Pons (tissue), 1 donor: ENCODE measurements at regions not wholly inside any gene's neighbourhood (a gene's known extent, or its start where the extent isn't known, plus 50 kb on each side); places are given as distances from the start of the nearest gene placed in this dataset.

Source experiments
- DNase-seq: peaks from one replicate; pipeline ENCODE4 v3.0.0-alpha.2; 2016; ENCODE audit warnings: low spot score

DNA sequence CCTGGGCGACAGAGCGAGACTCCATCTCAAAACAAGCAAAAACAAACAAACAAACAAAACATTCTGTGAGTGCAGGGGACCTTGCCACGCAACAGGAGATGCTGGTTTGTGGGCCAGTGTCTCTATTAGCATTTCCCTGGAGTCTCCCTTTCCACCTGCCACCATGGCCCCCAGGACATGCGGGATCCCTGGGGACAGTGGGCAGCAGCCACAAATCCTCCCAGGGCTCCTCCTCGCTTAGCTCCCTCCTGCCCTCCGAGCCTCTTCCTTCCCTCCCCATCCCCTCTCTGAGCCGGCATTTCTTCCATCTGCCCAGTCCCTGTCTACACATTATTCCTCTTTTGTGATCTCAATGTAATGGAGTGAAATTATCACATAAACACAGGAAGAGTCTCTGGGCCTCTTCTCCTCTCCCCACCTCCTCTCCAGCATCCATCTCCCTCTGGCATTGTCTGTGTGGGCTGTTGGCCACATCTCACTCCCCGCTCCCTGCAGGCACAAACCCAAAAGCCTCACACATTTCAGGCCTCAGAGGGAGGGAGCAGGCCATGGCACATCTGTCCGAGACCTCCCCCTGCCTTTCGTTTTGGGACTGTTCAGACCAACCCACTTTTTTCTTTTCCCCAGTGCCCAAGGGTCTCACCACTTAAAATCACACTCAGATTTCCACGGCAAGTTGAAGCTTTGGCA, 144.3 kb downstream of the MIS18A start:
- no peak for DNase-seq

DNA sequence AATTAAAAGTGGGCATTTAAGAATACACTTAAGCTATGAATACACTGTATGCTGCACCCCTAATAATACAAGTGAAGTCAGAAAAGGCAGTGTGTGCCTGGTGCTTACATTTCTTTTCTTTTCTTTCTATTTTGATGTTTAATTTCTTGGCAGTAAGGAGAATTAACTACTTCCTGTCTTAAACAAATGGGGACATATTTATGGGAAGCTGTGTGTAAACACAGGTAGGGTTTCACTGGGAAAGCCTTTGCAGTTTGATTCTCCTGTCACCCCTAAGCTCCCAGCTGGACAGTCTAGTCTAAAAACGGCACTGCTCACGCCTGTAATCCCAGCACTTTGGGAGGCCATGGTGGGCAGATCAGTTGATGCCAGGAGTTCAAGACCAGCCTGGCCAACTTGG, 146.0 kb downstream of the MIS18A start:
- no peak for DNase-seq

DNA sequence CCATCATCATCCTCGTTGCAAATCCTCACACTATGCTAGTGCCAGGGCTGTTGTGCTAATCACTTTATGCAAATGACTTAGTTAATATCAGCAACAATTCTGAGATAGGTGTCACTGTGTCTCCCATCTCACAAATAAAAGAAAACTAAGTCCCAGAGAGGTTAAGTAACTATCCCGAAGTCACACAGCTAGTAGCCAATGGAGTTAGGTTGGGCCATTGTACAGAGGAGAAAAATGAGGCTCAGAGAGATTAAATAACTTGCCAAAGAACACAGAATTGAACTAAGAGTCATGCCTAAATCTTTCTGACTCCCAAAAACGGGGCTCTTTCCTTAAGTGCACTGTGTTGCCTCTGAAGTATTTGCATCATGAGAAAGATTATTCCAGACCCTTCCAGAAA, 146.4 kb downstream of the MIS18A start:
- no peak for DNase-seq

DNA sequence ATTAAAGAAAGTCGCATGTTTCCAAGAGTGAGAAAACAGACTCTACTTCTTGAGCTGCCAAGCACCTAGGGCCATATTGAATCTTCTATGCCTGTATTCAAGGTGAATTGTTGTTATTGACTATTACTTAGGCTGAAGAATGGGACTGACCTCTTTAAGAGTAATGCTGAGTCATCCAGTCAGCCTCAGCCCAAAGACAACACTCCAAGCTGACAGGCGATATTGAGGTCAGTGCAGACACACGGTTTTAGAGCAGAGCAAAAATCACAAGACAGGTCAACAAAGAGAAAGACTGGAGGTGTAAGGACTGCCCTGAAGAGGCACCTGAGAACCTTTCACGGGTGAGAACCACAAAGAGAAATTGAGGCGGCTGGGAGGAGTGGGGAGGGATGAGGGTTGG, 146.9 kb downstream of the MIS18A start:
- no peak for DNase-seq

DNA sequence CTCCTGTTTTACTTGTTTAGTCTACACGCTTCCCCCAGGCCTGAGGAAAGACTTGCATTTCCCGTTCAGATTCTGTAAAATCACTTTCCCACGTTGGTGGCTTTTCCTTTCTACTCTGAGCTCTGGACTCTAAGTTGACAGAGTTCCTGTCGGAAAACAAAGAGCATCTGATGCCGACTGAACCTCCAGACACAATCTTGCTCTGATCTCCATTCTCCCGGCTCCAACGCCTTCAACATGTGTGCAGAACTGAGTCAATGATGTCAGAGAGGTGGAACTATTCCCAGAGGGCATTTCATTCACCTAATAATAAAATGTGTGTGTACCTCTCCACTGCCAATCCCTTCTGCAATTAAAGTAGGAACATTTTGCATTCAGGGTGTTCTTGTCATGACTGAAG, 147.7 kb downstream of the MIS18A start:
- no peak for DNase-seq

DNA sequence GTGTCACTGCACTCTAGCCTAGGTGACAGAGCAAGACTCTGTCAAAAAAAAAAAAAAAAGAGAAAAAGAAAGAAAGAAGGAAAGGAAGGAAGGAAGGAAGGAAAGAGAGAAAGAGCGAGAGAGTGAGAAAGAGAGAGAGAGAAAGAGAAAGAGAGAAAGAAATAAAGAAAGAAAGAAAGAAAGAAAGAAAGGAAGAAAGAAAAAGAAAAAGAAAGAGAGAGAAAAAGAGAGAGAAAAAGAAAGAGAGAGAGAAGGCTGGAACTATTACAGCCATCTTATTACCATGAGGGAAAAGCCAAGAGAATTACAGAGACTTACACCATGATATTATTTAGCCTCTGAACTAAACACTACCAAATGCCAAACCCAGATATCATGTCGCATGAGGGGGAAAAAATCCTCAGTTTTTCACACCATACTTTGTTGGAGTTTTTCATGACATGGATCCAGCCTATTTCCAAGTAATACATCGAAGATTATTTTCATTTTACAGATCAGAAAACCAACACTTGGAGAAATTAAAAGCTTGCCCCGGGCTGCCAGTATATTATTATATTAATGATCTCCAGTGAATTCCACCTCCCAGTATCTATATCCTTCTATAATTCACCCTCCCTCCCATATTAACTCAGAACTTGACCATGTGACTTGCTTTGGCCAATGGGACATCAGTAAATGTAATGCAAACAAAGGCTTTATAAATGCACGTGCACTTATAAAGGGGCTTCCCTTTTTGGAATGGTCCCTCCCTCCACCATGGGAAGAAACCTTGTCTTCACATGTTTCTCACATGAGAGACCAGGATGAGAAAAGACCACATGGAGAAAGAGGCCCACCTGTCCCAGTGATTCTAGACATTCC, 148.6 kb downstream of the MIS18A start:
- no peak for DNase-seq

DNA sequence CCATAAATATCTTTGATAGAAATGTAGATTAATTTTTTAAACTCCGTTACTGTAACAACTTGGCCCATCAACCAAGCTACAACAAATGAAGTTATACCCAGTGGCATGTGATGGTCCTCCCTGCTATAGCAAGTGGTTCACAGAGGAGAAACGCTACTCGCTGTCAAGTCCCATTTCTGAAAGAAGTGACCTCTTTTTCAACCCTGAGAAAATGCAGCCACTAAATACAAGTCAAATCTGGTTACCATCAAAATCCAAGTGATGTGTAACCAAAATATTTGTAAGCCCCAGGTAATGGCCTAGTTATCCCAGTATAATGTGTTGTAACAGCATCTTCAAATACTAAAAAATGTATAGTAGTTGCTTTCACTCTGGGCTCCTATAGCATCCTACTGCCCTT, 151.8 kb downstream of the MIS18A start:
- no peak for DNase-seq

DNA sequence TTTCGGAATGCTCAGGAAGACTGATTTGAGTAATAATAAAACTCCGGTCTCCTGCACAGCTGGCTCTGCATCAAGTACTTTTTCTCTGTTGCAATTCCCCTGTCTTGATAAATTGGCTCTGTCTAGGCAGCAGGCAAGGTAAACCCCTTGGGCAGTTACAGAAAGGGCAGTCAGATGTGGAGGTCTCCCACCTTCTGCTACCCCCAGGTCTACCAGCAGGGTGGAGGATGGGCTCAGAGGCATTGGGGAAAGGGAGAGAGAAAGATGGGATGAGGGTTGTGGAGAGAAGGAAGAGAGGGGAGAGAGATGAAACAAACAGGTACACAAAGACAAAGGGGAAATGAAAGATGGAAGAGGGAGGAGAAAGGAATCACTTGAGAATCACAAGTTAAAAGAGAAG, 156.8 kb downstream of the MIS18A start:
- no peak for DNase-seq

DNA sequence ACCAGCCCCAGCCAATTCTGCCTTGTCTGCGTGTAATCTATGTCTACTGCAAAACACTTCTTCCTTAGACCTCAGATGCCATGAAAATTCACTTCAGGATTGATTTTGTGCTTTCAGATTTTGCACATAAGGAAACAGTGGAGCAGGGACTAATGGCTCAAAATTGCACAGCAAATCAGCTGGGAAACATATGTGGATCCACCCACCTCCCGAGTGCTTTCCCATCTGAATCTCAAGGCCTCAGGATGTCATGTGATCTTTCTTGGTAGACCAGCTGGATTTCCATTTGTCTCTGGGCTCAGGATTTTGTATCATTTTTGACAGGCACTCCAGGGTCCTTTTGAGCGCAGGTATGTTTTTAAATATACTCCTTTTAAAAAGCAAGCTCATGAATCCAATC, 158.6 kb downstream of the MIS18A start:
- no peak for DNase-seq

DNA sequence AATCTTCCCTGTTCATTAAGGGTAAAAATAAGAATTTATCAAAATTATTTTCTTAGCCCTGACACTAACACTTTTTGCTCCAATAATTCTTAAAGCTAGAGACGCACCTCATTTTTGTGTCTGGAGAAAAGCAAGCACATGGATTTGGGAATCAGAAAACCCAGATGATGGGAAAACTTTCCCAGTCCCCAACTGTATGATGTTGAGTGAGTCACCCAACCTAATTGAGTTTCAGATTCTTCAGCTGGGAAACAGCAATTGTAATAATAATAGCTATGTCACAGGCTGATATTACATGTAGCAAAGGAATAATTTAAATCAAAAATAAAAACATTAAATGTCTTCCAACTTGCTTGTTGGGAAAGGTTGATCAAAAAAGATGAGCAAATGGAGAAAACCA, 159.0 kb downstream of the MIS18A start:
- DNase-seq, result no peak

DNA sequence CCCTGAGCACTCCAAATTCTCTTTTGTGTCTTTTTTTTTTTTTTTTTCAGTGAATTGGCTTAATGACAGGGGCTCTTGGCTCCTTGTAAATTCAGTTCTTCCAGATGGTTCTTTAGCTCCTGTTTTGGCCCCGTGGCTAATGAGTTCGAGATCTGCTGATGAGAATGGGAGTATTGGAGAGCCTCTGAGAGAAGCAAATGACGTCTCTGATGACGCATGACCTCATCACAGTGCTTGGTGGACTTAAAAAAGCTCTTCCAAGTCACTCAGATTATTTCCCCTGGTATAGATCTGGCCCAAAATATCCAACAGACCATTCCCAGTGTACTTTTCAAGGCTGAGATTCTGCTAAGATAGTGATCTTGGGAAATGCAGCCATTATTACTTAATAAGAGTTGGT, 159.5 kb downstream of the MIS18A start:
- no peak for DNase-seq

DNA sequence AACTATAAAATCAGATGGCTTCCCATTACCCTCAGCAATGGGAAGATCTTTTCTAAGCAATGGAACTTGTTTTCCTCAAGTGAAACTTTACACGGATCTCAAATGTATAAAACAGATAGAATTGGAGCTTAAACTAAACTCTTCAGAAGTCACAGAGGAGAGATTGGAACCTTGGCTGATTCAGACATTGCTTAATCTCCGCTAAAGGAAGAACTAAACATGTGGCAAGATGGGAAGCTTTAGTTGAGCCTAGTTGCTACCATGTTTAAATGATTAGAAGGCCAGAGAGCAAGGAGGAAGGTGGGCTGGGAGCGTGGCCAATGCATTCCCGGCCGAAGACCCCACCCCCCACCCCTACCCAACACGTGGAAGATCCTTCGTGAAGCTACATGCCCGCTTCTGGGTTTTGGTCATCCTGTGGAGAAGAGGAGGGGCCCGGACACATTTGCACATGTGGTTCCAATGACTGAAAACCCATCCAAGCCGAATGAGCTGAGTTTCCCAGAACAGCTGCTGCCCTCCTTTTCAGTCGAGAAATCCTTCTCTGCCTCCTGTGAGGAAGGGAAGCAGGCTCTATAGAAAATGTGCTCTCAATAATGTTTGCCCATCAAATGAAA, 164.3 kb downstream of the MIS18A start:
- DNase-seq, result no peak

DNA sequence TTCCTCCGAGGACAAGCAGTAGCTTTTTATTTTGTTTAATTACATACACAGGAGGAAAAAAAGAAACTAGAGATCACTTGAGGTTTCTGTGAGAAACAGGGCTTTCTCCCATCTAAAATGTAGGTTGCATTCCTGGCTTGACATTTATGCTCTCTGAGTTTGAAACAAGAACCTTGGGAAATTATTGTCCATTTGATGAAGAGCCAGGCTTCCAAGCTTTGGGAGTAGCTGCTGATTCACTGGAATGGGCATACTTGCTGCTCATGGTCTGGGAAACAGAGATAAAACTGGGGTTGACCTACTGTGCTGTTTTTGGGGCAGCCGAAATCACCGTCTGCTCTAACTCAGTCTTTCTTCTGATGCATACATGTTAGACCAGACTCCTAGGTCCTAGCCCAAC, 165.4 kb downstream of the MIS18A start:
- no peak for DNase-seq

DNA sequence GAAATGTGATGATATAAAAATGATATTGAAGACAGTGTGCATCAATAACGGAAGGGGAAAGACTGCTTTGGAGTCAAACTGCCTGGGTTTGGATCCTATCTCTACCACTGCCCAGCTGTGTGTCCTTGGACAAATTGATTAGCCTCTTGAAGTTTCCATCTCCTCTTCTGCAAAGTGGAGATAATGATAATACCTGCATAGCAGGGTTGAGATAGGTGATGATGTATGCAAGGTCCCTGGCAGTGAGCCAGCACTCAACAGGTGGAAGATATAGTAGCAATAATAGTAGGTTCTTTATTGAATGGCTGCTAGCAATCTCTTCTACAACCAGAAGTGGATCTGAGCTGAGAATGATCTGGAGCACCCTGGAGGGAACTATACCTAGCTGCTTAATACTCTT, 166.7 kb downstream of the MIS18A start:
- no peak for DNase-seq

DNA sequence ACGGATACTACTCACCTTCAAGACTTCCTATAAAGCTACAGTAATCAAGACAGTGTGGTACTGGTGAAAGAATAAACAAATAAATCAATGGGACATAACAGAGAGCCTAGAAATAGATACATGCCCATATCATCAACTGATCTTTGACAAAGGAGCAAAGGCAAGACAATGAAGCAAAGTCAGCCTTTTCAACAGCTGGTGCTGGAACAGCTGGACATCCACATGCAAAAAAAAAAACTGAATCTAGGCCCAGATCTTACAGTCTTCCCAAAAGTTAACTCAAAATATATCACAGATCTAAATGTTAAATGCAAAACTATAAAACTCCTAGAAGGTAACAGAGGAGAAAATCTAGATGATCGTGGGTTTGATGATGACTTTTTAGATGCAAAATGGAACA, 170.3 kb downstream of the MIS18A start:
- DNase-seq, result no peak

DNA sequence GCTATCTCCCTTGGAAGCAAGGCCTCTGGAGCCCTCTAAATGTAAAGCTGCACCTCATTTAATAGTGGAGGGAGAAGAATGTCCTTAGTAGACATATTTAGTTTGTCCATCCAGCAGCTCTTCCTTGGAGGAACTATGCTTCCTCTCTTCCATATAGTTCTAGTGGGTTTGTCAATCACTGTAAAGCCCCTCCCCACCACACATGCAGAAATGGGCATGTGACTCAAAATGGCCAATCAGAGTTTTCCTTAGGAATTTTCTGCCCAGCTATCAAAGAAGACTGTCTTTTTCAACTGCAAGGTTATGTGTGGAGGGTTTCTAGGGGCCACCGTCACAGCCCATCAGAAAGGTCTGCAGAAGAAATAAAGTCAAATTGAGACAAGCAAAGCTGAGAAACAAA, 175.5 kb downstream of the MIS18A start:
- DNase-seq, result no peak

DNA sequence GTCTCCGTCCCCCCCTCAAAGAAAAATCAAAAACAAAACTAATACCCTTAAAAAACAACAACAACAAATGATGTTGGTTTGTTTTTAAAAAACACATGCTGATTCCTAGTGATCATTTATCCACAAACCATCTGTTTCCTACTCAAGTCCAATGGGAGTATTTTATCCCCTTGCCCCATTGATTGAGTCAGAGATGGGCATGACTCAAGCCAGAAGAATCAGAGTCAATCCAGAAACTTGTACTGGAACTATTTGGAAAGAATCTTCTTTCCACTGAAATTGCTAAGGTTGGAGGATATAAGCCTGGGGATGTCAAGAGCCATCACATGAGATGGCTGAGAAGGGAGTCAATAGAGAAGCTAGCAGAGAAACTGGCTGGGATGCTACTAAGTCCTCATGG, 176.4 kb downstream of the MIS18A start:
- no peak for DNase-seq

DNA sequence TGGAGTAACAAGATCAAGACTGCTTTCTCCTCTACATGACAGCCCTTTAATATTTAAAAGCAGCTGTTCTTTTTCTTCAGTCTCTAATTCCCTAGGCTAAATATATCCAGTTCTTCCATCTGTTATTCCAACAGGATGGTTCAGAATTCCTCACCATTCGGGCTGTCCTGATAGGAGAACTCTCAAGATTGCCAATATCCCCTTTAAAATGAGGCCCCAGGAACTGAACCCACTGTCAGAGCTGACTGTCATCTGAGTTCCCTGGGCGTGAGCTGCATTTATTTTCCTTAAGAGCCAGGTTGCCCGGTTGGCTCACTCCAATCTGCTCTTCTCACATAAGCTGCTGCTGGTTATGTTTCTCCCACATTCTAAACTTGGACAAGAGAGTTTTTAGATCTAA, 177.6 kb downstream of the MIS18A start:
- DNase-seq, result no peak

DNA sequence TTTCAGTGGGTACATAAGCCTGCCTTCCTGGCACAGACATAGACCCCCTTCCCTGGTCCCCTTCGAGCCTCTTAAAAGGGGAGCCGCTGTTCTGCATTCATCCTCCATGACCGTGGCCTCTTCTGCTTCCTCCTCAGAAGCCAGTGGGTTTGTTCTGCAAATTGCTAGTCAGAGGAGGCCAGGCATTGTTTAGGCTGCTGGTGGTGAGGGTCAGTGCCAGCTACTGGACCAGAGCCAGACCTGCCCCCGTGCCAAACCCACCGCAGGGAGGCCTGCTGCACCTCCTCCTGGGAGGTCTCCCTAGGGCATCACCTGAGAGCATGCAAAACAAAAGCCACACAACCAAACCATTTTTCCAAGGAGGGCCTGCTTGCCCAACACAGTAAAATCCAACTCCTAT, 178.4 kb downstream of the MIS18A start:
- DNase-seq, result no peak

DNA sequence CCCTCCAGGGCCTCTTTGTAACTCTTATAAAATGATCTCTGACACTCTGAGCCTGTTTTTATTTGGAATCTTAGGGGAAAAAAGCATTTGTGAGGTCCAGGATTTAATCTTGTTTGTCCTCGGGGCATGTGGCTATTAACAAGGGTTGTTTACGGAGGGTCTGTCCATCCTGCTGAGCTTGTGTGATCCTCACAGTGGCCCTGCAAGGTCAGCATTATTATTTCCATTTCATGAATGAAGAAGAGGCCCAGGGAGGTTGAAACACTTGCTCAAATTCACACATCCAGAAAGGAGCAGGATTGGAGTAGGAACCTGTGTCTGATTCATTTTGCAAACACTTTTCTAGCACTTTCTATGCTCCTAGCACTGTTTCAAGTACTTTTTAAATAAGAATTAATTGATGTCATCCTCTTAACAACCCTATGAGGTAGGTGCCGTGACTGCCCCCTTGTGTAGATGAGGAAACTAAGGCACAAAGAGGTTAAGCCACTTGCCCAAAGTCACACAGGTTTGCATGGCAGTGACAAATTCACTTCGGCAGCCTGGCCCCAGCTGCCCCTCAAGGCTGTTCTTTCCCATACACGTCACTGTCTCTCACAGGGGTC, 178.9 kb downstream of the MIS18A start:
- DNase-seq, result no peak

DNA sequence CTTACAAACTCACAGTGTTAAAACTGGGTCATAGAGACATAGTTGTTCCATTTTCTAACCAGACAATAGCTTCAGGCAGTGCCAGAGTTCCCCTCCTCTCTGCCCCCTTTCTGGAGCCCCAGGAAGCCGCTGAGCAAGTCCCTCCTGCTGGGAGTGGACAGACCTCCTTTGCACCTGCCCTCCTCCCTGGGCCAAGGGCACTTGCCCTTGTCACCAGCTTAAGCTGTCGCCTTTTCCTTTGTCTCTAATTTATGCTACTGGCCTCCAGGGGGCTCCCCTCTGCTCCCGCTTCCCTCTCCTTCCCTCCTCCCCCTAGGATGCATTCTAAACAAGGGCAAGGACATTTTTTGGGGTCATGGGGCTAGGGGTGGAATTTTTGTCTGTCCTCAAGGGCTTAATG, 182.4 kb downstream of the MIS18A start:
- DNase-seq, result no peak

DNA sequence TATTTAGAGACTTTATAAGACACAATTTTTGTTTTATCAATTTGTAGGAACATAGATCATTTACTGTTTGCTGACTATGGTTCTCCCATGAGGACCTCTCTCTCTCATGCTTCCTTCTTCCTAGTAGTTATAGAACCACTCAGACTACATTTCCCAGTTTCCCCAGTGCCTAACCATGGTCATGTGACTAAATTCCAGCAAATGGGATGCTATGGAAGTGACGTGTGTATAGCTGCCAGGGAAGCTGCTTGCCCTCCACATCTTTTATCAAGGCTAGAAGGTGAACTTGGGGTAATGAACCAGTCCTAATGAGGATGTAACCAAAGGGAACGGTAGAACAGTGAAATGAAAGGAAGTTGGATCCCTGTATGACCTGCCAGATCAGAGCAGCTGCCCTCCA, 184.0 kb downstream of the MIS18A start:
- no peak for DNase-seq
